Skeletal muscle cell (primary cell): ENCODE measurements at regions not wholly inside any gene's neighbourhood (a gene's known extent, or its start where the extent isn't known, plus 50 kb on each side); places are given as distances from the start of the nearest gene placed in this dataset.
"Not testable (repeated sequence)": the region's sequence is repeated elsewhere in the genome, so short reads cannot be mapped to it uniquely, and the experiment has no call there.

Experiments used
- DNase-seq: peaks from one replicate; pipeline ENCODE4 v3.0.0-alpha.2; 2010; ENCODE audit warnings: low read depth
- H3K4me3 ChIP-seq: 2 replicates; pipeline ENCODE4 v1.5.1; 2011; ENCODE audit warnings: low read depth, mild to moderate bottlenecking, control low read depth, low read length, moderate library complexity

DNA sequence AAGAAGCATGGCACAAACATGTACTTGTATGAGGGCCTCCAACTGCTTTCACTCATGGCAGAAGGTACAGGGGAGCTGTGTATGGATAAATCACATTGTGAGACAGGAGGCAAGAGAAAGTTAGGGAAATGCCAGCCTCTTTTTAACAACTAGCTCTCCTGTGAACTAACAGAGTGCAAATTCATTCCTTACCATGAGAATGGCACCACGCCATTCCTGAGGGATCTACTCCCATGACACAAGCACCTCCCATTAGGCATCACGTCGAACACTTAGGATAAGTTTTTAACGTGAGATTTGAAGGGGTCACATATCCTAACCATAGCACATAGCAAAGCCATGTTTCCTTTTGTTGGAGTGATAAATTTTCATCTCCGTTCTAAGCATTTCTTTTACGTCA, 747.2 kb upstream of the CHD1 start:
- H3K4me3 ChIP-seq, result no peak overlapping the region
- no peak for DNase-seq

DNA sequence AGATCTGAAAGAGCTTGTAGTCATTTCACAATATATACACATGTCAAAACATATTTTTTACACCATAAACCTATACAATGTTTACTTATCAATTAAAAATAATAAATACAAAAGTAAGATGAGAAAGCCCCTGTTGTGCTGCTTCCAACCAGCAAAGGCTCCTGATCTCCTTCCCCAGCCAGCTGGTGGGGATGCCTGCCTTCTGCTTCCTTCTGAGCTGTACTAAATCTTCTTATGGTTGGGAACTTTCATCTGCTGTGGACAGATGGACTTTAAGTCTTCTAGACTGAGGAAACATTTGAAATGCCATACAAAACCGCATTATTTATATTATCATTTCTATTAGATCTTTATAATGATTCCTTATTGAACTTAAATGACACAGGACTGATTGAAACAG, 745.3 kb upstream of the CHD1 start:
- no peak for DNase-seq
- H3K4me3 ChIP-seq, result no peak overlapping the region

DNA sequence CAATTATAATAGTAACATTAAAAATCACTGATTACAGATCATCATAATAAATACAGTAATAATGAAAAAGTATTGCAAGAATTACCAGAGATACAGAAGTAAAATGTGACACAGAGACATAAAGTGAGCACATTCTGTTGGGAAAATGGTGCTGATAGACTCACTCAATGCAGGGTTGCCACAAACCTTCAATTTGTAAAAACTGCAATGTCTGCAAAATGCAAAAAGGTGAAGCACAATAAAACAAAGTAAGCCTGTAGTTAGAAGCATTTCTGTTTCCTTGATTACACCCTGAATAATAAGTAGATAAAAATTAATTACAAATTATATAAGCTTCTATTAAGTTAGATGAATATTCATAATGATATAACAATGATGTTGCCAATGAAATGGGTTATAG, 736.2 kb upstream of the CHD1 start:
- no peak for DNase-seq

DNA sequence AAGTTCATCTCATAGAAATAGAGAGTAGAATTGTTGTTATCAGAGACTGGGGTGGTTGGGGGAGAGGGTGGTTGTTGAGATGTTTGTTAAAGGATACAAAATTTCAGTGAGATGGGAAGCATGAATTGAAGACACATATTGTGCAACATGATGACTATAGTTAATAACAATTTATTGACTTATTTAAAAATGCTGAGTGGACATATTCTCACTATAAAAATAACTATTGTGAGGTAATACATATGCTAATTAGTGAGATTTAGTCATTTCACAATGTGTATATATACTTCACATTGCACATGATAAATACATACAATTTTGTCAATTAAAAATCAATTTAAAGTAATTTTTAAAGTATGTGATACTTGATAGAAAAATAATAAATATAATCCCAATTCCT, 722.5 kb upstream of the CHD1 start:
- H3K4me3 ChIP-seq, result no peak overlapping the region
- DNase-seq, result no peak

More for the DNA sequence above, 736.2 kb upstream of the CHD1 start:
- no peak overlapping the region for H3K4me3 ChIP-seq

DNA sequence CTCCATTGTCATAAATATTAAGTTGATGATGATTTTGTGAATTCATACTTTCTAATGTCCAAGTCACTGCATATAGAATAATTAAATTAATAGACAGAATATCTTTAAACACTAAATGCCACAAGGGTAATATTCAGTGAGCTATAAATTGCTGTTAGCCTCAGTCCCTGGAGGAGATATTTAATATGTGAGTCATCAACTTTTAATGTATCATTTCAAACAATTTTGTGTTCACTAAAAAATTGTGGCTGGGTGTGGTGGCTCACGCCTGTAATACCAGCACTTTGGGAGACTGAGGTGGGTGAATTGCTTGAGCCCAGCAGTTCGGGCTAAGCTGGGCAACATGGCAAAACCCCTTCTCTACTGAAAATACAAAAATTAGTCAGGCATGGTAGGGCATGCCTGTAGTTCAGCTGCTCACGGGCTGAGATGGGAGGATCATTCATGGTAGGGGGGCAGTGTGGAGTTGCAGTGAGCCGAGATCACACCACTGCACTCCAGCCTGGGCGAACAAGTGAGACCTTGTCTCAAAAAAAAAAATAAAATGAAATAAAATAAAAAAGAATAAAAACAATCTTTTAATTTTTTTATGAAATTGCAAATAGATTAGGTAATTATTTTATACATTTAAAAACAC, 717.3 kb upstream of the CHD1 start:
- DNase-seq, result no peak
- H3K4me3 ChIP-seq, result no peak overlapping the region

DNA sequence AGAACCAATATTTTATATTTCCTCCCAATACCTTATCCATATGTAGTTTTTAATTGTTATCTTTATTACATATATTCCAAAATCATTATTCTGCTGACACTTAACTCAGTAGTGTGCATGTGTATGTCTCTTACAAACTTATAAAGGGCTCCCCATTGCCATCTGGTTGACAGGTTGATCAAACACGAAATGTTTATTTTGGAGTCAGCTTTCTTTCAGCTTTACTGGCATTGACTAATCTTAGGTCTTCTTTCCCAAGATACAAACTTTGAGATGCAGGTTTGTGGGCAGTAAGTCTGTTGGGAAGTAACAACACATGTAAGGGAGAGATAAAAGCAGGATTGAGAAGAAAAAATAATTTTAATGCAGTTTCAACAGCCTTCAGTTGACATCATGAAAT, 716.0 kb upstream of the CHD1 start:
- no peak for DNase-seq
- no peak overlapping the region for H3K4me3 ChIP-seq

DNA sequence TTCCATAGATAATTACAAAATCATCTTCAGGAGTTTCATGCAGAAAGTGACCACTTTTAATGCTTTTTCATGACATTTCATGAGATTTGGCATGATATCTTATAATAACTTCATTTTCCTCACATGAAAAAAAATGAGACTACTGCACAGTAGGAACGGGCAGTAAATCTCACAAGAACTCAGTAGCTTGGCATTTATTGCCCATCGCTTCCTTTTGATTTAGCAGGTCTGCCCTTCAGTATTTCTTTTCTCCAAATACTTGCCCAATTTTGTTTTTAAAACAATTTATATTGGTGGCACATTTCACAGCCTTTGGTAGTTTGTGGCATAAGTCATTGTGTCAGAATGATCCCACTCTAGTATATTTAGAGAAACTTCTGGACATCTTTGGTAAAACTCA, 711.8 kb upstream of the CHD1 start:
- no peak overlapping the region for H3K4me3 ChIP-seq
- no peak for DNase-seq

DNA sequence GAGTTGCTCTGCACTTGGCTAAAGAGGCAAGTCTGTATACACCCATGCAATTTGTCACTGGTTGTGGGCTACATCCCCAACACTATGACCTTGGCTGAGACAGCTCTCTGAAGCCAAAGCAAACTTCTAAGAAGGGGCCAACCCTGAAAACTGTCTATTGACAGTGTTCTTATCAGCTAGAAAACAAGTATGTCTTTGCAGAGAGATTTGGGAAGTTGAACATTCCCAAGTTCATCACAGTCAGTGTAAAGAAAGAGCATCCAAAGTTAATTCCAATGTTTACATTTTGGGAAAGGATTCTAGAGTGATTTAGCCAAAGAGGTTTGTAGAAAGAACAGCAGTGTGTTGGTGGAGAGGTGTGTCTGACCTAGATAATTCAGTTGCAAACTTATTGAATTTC, 711.1 kb upstream of the CHD1 start:
- no peak overlapping the region for H3K4me3 ChIP-seq
- no peak for DNase-seq

DNA sequence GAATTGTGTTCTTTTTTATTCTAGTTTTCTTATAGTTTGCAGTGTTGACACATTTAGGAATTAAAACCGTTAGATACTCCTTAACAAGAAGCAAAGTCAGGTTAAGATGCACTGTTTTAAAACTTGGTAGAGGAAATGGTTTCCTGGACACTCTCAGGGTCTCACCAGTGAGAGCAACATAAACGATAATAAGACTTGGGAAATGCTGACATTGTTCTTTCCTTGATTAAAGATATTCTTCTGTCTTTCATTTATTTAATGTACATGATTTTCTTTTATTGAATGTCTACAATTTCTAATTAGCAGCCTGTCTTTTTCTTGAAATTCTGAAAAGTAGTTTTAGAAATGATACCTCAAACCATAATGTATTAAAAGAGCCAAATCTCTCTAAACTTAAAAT, 707.9 kb upstream of the CHD1 start:
- no peak overlapping the region for H3K4me3 ChIP-seq
- DNase-seq, result no peak

DNA sequence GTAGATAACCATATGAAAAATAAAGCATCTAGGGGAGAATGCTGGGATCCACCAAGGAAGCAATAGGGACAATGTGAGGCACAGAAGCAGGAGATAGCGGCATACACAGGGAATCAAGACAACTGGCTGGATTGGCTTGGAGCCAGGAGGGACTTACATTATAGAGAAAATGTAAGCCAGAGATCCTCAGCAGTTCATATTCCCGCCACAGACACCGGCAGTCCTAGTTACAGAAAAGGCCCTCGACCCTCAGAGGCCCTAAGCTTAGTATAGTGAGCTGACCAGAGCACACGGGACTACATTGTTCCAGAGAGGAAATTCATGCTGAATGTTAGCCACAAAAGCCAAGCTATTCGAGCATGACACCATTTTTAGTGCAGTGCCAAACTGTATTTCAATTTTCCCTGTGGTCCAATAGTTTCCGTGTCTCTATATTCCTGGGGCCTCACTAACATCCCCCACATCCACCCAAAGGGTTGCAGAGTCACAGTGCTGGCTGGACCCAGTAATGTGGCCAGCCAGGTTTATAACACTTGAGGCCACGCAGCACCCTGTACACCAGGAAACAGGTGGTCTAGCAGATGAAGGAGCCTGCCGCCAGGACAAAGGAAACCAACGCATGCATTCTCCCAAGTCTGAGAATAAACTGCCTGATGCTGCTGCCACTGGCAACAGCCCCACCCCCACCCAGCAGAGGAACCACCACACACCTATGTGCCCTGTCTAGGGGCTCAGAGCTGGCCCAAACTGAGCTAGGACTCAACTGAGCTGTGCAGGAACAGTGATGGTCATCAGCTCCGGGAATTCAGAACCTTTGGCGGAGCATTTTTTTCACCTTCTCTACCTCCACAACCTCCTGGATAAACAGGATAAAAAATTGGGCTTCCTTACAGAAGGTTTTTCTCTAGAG, 693.2 kb upstream of the CHD1 start:
- no peak overlapping the region for H3K4me3 ChIP-seq
- DNase-seq, result no peak

DNA sequence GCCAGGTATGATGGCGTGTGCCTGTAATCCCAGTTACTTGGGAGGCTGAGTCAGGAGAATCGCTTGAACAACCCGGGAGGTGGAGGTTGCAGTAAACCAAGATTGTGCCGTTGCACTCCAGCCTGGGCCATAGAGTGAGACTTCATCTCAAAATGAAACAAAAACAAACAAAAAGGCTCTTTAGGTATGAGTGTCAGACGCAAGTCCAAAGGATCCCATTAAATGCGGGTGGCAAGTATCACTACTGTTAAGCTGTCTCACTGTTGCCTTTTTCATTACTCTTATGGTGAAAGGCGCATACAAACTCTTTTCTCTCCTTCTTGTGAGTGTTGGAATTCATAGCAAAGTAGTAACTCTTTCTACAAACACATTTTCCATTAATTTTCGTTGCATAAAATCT, 688.5 kb upstream of the CHD1 start:
- no peak for DNase-seq

DNA sequence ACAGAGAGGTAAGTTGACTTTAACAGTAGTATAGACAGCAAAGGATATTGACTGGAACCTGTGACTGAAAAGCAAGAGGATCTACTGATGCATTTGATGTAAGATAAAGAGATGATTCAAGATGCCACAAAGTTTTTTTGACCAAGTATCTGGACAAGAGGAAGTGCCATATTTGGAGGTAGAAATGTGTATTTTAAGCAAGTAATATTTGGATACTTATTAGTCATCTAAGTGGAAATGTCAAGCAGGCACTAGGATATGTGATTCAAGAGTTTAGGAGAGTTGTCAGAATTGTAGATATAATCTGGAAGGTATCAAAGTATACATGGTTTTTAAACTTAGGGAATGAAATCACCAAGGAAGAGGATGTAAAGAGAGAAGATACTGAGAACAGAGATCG, 686.1 kb upstream of the CHD1 start:
- no peak for DNase-seq
- no peak overlapping the region for H3K4me3 ChIP-seq

More for the DNA sequence above, 688.5 kb upstream of the CHD1 start:
- H3K4me3 ChIP-seq, result no peak overlapping the region

DNA sequence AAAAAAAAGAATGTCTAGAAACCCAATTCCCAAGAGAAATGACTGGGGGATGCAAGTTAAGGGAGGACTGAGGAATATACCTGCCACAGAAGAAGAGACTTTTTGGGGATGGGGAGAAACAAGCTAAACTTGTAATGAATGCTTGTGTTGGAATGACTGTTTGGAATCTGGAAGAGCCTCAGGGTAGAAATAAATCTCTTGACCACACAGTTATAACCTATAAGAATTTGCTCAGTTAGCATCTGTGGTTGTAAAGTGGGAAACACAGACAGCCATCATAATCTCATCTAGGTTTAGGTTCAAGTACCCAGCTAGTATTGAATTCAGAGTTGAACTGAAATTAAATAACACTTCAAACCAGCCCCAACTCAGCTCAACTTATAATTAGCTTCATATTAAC, 678.3 kb upstream of the CHD1 start:
- no peak overlapping the region for H3K4me3 ChIP-seq
- no peak for DNase-seq

DNA sequence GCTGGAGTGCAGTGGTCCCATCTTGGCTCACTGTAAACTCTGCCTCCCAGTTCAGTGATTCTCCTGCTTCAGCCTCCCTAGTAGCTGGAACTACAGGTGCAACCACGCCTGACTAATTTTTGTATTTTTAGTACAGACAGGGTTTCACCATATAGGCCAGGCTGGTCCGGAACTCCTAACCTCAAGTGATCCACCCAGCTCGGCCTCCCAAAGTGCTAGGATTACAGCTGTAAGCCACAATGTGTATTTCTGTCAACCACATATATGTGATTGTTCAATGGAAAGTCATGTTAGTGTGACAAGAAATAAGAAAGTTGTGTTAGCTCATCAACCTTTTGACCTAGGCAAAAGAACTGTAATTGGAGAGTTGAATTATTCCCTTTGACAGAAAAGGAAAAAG, 677.1 kb upstream of the CHD1 start:
- DNase-seq, result no peak
- H3K4me3 ChIP-seq, result no peak overlapping the region

DNA sequence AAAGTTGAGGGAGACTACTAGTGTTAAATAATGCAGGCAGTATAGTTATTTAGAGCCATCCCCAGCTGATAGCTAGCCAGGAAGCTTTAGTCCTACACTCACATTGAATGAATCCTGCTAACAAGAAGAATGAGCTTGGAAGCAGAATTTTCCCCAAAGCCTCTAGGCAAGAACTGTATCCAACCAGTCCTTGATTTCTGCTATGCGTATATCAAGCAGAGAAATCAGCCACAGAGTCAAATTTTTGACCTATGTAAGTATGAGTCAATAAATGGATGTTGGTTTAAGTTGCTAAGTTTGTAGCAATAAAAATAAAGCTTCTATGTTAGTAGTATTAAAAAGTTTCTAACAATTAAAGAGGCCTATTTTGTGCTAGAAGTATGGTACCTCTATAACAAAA, 672.1 kb upstream of the CHD1 start:
- H3K4me3 ChIP-seq, result no peak overlapping the region
- no peak for DNase-seq

DNA sequence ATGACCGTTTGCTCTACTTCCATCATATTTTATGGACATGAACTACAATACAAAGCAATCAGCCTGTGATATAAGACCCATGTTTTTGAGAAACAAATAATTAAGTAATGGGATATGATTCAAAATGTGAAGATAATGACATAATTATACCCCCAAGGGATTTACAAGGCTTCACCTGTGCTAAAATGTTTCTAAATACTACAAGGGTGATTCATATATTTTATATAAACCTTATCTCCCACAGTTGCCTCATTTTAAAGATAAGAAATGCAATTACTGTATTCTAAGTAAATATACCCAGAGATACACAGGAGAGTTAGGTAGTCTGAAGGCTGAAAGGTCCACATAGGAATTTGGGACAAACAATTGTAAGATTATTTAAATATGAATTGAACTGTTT, 662.0 kb upstream of the CHD1 start:
- DNase-seq, result no peak
- no peak overlapping the region for H3K4me3 ChIP-seq

DNA sequence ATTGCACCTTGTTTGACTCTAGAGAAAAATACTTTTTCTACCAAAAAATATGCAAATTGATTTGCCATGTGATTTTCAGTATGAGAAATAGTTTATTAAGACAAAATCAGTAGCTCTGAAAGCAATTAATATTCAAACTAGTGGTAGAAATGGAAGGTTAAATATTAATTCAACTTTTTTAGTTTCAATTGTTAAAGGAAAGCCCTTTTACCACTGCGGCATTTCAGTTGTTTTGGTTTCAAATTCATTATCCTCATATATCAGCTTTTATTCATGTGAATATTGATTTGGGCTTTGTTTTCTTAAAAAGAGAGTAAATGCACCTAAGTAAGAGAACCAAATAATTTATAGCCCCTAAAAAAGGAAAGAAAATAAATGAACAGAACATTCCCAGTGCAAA, 660.6 kb upstream of the CHD1 start:
- H3K4me3 ChIP-seq, result no peak overlapping the region

DNA sequence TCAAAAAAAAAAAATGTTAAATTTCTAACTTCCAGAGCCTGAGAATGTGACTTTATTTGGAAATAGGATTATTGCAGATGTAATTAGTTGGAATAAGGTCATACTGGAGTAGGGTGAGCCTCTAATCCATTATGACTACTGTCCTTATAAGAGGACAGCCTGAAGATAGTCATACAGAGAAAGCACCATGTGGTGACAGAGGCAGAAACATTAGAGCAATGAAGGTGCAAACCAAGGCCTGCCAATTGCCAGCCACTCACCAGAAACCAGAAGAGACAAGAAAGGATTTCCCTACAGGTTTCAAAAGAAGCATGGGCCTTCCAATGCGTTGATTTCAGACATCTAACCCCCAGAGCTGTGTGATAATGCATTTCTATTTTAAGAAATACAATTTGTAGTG, 659.2 kb upstream of the CHD1 start:
- no peak overlapping the region for H3K4me3 ChIP-seq
- DNase-seq, result no peak

More for the DNA sequence above, 660.6 kb upstream of the CHD1 start:
- no peak for DNase-seq

DNA sequence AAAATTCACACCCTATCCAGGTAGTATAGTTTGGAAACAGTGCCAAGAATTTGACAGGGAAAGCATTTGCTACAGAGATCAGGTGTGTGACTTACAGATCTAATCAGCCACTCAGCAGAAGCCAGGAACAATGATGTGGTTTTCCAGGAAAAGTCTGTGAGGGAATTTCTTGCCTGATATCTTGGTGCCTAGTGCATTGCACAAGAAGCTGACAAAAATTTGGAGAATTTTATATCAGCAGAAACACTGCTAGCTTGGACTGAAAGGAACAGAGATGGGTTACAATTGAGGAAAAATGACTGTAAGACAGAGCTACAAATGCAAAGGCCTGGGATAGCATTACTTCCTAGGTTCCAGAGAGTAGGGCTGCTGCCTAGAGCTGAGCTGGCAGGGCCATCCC, 658.1 kb upstream of the CHD1 start:
- DNase-seq, result no peak

DNA sequence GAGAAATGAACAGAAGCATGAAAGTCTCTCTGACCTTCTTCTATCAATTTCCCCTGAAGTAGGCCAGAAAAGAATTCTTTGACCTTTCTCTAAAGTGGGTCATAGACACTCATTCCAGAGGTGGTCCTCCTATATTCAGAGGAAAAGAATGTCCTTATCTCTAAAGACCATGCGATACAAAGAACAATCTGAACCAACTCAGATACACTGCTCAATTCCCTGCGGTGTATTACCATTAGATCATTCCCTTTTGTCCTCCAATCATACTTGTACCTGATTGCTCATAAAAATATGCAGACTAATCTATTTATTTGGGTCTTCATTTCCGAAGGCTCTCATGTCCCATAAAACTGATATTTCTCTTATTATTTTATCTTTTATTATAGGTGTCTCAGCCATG, 652.4 kb upstream of the CHD1 start:
- not testable (repeated sequence) for H3K4me3 ChIP-seq, DNase-seq

More for the DNA sequence above, 658.1 kb upstream of the CHD1 start:
- H3K4me3 ChIP-seq, result no peak overlapping the region
